GM18520 (cell line): ENCODE measurements at regions not wholly inside any gene's neighbourhood (a gene's known extent, or its start where the extent isn't known, plus 50 kb on each side); places are given as distances from the start of the nearest gene placed in this dataset.

Experiments
- ATAC-seq: cut with Tn5 transposase; IDR thresholded peaks from one replicate; pipeline ENCODE4 v1.9.1; 2021; ENCODE audit not compliant: unreplicated experiment

GRCh38 chr15:66927201-66928077, 138.0 kb upstream of the SMAD3 start:
- no peak for ATAC-seq

GRCh38 chr15:66928101-66928500, 137.3 kb upstream of the SMAD3 start:
- ATAC-seq, result no peak

- ATAC-seq, result no peak
Measured at GRCh38 chr15:66928784-66929183, 136.6 kb upstream of the SMAD3 start.

GRCh38 chr15:66929843-66930402, 135.5 kb upstream of the SMAD3 start:
- ATAC-seq, result no peak

GRCh38 chr15:66931768-66932633, 133.4 kb upstream of the SMAD3 start:
- no peak for ATAC-seq

GRCh38 chr15:66932634-66933024, 132.8 kb upstream of the SMAD3 start:
- no peak for ATAC-seq

- ATAC-seq, result no peak
Measured at GRCh38 chr15:66933932-66934867, 131.2 kb upstream of the SMAD3 start.

GRCh38 chr15:66934868-66935520, 130.4 kb upstream of the SMAD3 start:
- no peak for ATAC-seq

- no peak for ATAC-seq
Measured at GRCh38 chr15:66935688-66936087, 129.7 kb upstream of the SMAD3 start.

- no peak for ATAC-seq
Measured at GRCh38 chr15:66936109-66936860, 129.1 kb upstream of the SMAD3 start.

GRCh38 chr15:66936861-66937582, 128.4 kb upstream of the SMAD3 start:
- ATAC-seq, result no peak

- no peak for ATAC-seq
Measured at GRCh38 chr15:66937588-66937987, 127.8 kb upstream of the SMAD3 start.

GRCh38 chr15:66938114-66938830, 127.1 kb upstream of the SMAD3 start:
- no peak for ATAC-seq

GRCh38 chr15:66939016-66939415, 126.4 kb upstream of the SMAD3 start:
- ATAC-seq, result no peak

GRCh38 chr15:66939451-66940023, 125.9 kb upstream of the SMAD3 start:
- ATAC-seq, result no peak

GRCh38 chr15:66940368-66940767, 125.0 kb upstream of the SMAD3 start:
- peak; percentile 63 for ATAC-seq

- ATAC-seq, result no peak
Measured at GRCh38 chr15:66941108-66941711, 124.2 kb upstream of the SMAD3 start.
